GM18505 (cell line): ENCODE measurements at regions not wholly inside any gene's neighbourhood (a gene's known extent, or its start where the extent isn't known, plus 50 kb on each side); places are given as distances from the start of the nearest gene placed in this dataset.

ENCODE experiments used
- ATAC-seq: cut with Tn5 transposase; IDR thresholded peaks from one replicate; pipeline ENCODE4 v1.9.1; 2021; ENCODE audit not compliant: unreplicated experiment
- POLR2A ChIP-seq: IDR thresholded peaks from 4 replicates; pipeline ENCODE4 v1.6.1; 2011; ENCODE audit warnings: borderline replicate concordance; ENCODE audit not compliant: insufficient read depth, insufficient read length; ENCODE audit errors: extremely low read depth

DNA sequence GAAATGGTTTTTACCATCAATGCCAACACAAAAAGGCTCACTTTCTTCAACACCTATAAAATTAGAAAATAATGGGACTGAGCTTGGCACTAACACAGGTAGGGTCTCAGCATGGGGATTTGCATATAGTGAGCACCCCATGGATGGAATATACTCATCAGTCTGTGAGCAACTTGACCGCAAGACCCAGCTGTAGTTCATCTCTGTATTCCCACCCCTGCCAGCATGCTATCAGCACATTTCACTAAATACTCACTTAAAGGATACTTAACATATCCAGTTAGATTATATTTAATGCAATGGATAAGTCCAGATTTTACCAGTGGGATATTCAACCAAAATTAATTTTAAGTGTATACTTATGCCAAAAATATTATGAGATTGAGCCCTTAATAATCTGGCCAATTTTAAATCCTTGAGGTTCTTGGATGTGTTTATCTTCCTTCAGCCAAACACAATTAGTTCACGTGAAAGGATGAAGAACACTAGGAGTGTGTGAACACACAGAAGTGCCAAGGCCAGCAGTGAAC lies 66.7 kb downstream of the C16orf95 start:
- ATAC-seq, result no peak
- no peak for TF ChIP-seq POLR2A

GRCh38 chr16:87252269-87252970 lies 64.8 kb downstream of the C16orf95 start:
- no peak for TF ChIP-seq POLR2A
- ATAC-seq, result no peak
